ENCODE measurements at regions not wholly inside any gene's neighbourhood (a gene's known extent, or its start where the extent isn't known, plus 50 kb on each side); places are given as distances from the start of the nearest gene placed in this dataset.

- Histone ChIP-seq H3K27me3 (ENCODE audit: control insufficient read depth in 3 of 3, insufficient read depth in 3 of 3, low read depth in 1 of 3, low read length in 3 of 3) (peaks cover 0 to 29% (median 0%) of the 10 kb centered on the region in 3 experiments), H4K8ac (ENCODE audit: low read depth, low read length) (no peak overlapping the region), H3K9me3 (replicated peaks in 1 of 2; ENCODE audit: control insufficient read depth in 2 of 2, insufficient read depth in 1 of 2, low read depth in 1 of 2, low read length in 2 of 2) (no peaks in the 10 kb centered on the region), H2AK5ac (ENCODE audit: low read depth, low read length) (no peak overlapping the region), H2BK12ac (ENCODE audit: low read length) (no peak overlapping the region), H3K18ac (ENCODE audit: low read length) (no peak overlapping the region), H4K91ac (ENCODE audit: low read depth, low read length, poor library complexity) (no peak overlapping the region), H3K79me1 (ENCODE audit: low read depth, low read length) (no peaks in the 10 kb centered on the region), H2BK15ac (ENCODE audit: low read length) (no peak overlapping the region), H3K4me3 (ENCODE audit: low read length in 2 of 2) (no peak overlapping the region), H3K4me2 (ENCODE audit: insufficient read depth, low read length, poor library complexity, severe bottlenecking) (no peak overlapping the region), H3K14ac (ENCODE audit: low read length) (no peak overlapping the region), H3K9ac (ENCODE audit: low read depth, low read length, poor library complexity) (no peak overlapping the region), H2BK5ac (ENCODE audit: low read length) (no peak overlapping the region), H2AFZ (ENCODE audit: low read length) (no peak overlapping the region), H3K23ac (ENCODE audit: low read depth, low read length, poor library complexity) (no peak overlapping the region), H3K4me1 (ENCODE audit: control insufficient read depth in 2 of 2, insufficient read depth in 1 of 2, low read depth in 1 of 2, low read length in 2 of 2) (no peaks in the 10 kb centered on the region), H3K4ac (ENCODE audit: low read length) (no peak overlapping the region), H3K27ac (replicated peaks; ENCODE audit: low read length) (no peak overlapping the region), H2BK120ac (ENCODE audit: low read depth, low read length) (no peak overlapping the region), H3K36me3 (replicated peaks in 1 of 2; ENCODE audit: control insufficient read depth in 2 of 2, insufficient read depth in 2 of 2, low read length in 2 of 2) (no peaks in the 10 kb centered on the region)
- DNase-seq (ENCODE audit: low spot score) = no peak
- WGBS, 2 donors (ENCODE audit: extremely low coverage in 2 of 2, insufficient read length in 2 of 2, insufficient replicate concordance in 1 of 2) = no CpG with 5 or more reads among the region's 3 CpGs
Observed at GRCh38 chr10:118405928-118406327, 63.8 kb upstream of the FAM204A start.

- Histone ChIP-seq H3K14ac (ENCODE audit: low read length) (no peak overlapping the region), H2AK5ac (ENCODE audit: low read depth, low read length) (no peak overlapping the region), H2BK12ac (ENCODE audit: low read length) (no peak overlapping the region), H3K4ac (ENCODE audit: low read length) (no peak overlapping the region), H2AFZ (ENCODE audit: low read length) (no peak overlapping the region), H3K4me1 (ENCODE audit: control insufficient read depth in 2 of 2, insufficient read depth in 1 of 2, low read depth in 1 of 2, low read length in 2 of 2) (no peaks in the 10 kb centered on the region), H2BK120ac (ENCODE audit: low read depth, low read length) (no peak overlapping the region), H3K4me2 (ENCODE audit: insufficient read depth, low read length, poor library complexity, severe bottlenecking) (no peak overlapping the region), H3K79me1 (ENCODE audit: low read depth, low read length) (no peaks in the 10 kb centered on the region), H3K4me3 (ENCODE audit: low read length in 2 of 2) (no peak overlapping the region), H2BK5ac (ENCODE audit: low read length) (no peak overlapping the region), H3K18ac (ENCODE audit: low read length) (no peak overlapping the region), H2BK15ac (ENCODE audit: low read length) (no peak overlapping the region), H4K91ac (ENCODE audit: low read depth, low read length, poor library complexity) (no peak overlapping the region), H3K9me3 (replicated peaks in 1 of 2; ENCODE audit: control insufficient read depth in 2 of 2, insufficient read depth in 1 of 2, low read depth in 1 of 2, low read length in 2 of 2) (peaks cover 0 to 1% of the 10 kb centered on the region in 2 donors), H3K9ac (ENCODE audit: low read depth, low read length, poor library complexity) (no peak overlapping the region), H3K27ac (replicated peaks; ENCODE audit: low read length) (no peak overlapping the region), H4K8ac (ENCODE audit: low read depth, low read length) (no peak overlapping the region), H3K27me3 (ENCODE audit: control insufficient read depth in 3 of 3, insufficient read depth in 3 of 3, low read depth in 1 of 3, low read length in 3 of 3) (peaks cover 0 to 20% (median 0%) of the 10 kb centered on the region in 3 experiments), H3K23ac (ENCODE audit: low read depth, low read length, poor library complexity) (no peak overlapping the region), H3K36me3 (replicated peaks in 1 of 2; ENCODE audit: control insufficient read depth in 2 of 2, insufficient read depth in 2 of 2, low read length in 2 of 2) (no peaks in the 10 kb centered on the region)
- DNase-seq (ENCODE audit: low spot score) = no peak
- no CpG with 5 or more reads among the region's 3 CpGs for WGBS, 2 donors (ENCODE audit: extremely low coverage in 2 of 2, insufficient read length in 2 of 2, insufficient replicate concordance in 1 of 2)
Observed at GRCh38 chr10:118403967-118404366, 61.8 kb upstream of the FAM204A start.

- WGBS, 2 donors (ENCODE audit: extremely low coverage in 2 of 2, insufficient read length in 2 of 2, insufficient replicate concordance in 1 of 2) = no CpG with 5 or more reads among the region's 2 CpGs
- no peaks in the 10 kb centered on the region for H3K79me1 ChIP-seq (ENCODE audit: low read depth, low read length)
- DNase-seq (ENCODE audit: low spot score) = no peak
- H3K27ac ChIP-seq (replicated peaks; ENCODE audit: low read length) = no peak overlapping the region
- H2AK5ac ChIP-seq (ENCODE audit: low read depth, low read length) = no peak overlapping the region
- no peak overlapping the region for H3K4ac ChIP-seq (ENCODE audit: low read length)
- H3K23ac ChIP-seq (ENCODE audit: low read depth, low read length, poor library complexity) = no peak overlapping the region
- no peak overlapping the region for H2BK120ac ChIP-seq (ENCODE audit: low read depth, low read length)
- no peak overlapping the region for H2BK15ac ChIP-seq (ENCODE audit: low read length)
- no peak overlapping the region for H4K91ac ChIP-seq (ENCODE audit: low read depth, low read length, poor library complexity)
- no peak overlapping the region for H3K14ac ChIP-seq (ENCODE audit: low read length)
- no peak overlapping the region for H3K9ac ChIP-seq (ENCODE audit: low read depth, low read length, poor library complexity)
- H4K8ac ChIP-seq (ENCODE audit: low read depth, low read length) = no peak overlapping the region
- peaks cover 0 to 17% (median 0%) of the 10 kb centered on the region in 3 experiments for H3K27me3 ChIP-seq (ENCODE audit: control insufficient read depth in 3 of 3, insufficient read depth in 3 of 3, low read depth in 1 of 3, low read length in 3 of 3)
- H3K9me3 ChIP-seq (replicated peaks in 1 of 2; ENCODE audit: control insufficient read depth in 2 of 2, insufficient read depth in 1 of 2, low read depth in 1 of 2, low read length in 2 of 2) = peaks cover 0 to 1% of the 10 kb centered on the region in 2 donors
- no peak overlapping the region for H2BK5ac ChIP-seq (ENCODE audit: low read length)
- H3K4me3 ChIP-seq (ENCODE audit: low read length in 2 of 2) = no peak overlapping the region
- H3K18ac ChIP-seq (ENCODE audit: low read length) = no peak overlapping the region
- no peaks in the 10 kb centered on the region for H3K4me1 ChIP-seq (ENCODE audit: control insufficient read depth in 2 of 2, insufficient read depth in 1 of 2, low read depth in 1 of 2, low read length in 2 of 2)
- H3K36me3 ChIP-seq (replicated peaks in 1 of 2; ENCODE audit: control insufficient read depth in 2 of 2, insufficient read depth in 2 of 2, low read length in 2 of 2) = no peaks in the 10 kb centered on the region
- H2BK12ac ChIP-seq (ENCODE audit: low read length) = no peak overlapping the region
- H2AFZ ChIP-seq (ENCODE audit: low read length) = no peak overlapping the region
- H3K4me2 ChIP-seq (ENCODE audit: insufficient read depth, low read length, poor library complexity, severe bottlenecking) = no peak overlapping the region
Observed at GRCh38 chr10:118401708-118402193, 59.6 kb upstream of the FAM204A start.

- no peaks in the 10 kb centered on the region for H3K79me1 ChIP-seq (ENCODE audit: low read depth, low read length)
- H3K27ac ChIP-seq (replicated peaks; ENCODE audit: low read length) = no peak overlapping the region
- H2AK5ac ChIP-seq (ENCODE audit: low read depth, low read length) = no peak overlapping the region
- H3K4ac ChIP-seq (ENCODE audit: low read length) = no peak overlapping the region
- no peak overlapping the region for H3K9ac ChIP-seq (ENCODE audit: low read depth, low read length, poor library complexity)
- H4K8ac ChIP-seq (ENCODE audit: low read depth, low read length) = no peak overlapping the region
- H3K36me3 ChIP-seq (replicated peaks in 1 of 2; ENCODE audit: control insufficient read depth in 2 of 2, insufficient read depth in 2 of 2, low read length in 2 of 2) = no peaks in the 10 kb centered on the region
- peaks cover 0 to 1% of the 10 kb centered on the region in 2 donors for H3K9me3 ChIP-seq (replicated peaks in 1 of 2; ENCODE audit: control insufficient read depth in 2 of 2, insufficient read depth in 1 of 2, low read depth in 1 of 2, low read length in 2 of 2)
- no peak overlapping the region for H2BK15ac ChIP-seq (ENCODE audit: low read length)
- H3K18ac ChIP-seq (ENCODE audit: low read length) = no peak overlapping the region
- no peak overlapping the region for H2BK120ac ChIP-seq (ENCODE audit: low read depth, low read length)
- no peak overlapping the region for H3K14ac ChIP-seq (ENCODE audit: low read length)
- DNase-seq (ENCODE audit: low spot score) = no peak
- H3K4me3 ChIP-seq (ENCODE audit: low read length in 2 of 2) = no peak overlapping the region
- H3K4me1 ChIP-seq (ENCODE audit: control insufficient read depth in 2 of 2, insufficient read depth in 1 of 2, low read depth in 1 of 2, low read length in 2 of 2) = no peaks in the 10 kb centered on the region
- no peak overlapping the region for H3K23ac ChIP-seq (ENCODE audit: low read depth, low read length, poor library complexity)
- WGBS, 2 donors (ENCODE audit: extremely low coverage in 2 of 2, insufficient read length in 2 of 2, insufficient replicate concordance in 1 of 2) = no CpG with 5 or more reads among the region's 4 CpGs
- no peak overlapping the region for H2AFZ ChIP-seq (ENCODE audit: low read length)
- peaks cover 0 to 2% (median 0%) of the 10 kb centered on the region in 3 experiments for H3K27me3 ChIP-seq (ENCODE audit: control insufficient read depth in 3 of 3, insufficient read depth in 3 of 3, low read depth in 1 of 3, low read length in 3 of 3)
- H2BK12ac ChIP-seq (ENCODE audit: low read length) = no peak overlapping the region
- H3K4me2 ChIP-seq (ENCODE audit: insufficient read depth, low read length, poor library complexity, severe bottlenecking) = no peak overlapping the region
- H2BK5ac ChIP-seq (ENCODE audit: low read length) = no peak overlapping the region
- no peak overlapping the region for H4K91ac ChIP-seq (ENCODE audit: low read depth, low read length, poor library complexity)
Observed at GRCh38 chr10:118397391-118397790, 55.3 kb upstream of the FAM204A start.

All from neuronal stem cell (in vitro differentiated cells).